RWPE2 (cell line): ENCODE measurements at regions not wholly inside any gene's neighbourhood (a gene's known extent, or its start where the extent isn't known, plus 50 kb on each side); places are given as distances from the start of the nearest gene placed in this dataset.

Experiments
- ATAC-seq: fragments of 200-7000 bp; cut with Tn5 transposase; 3 replicates; pipeline ENCODE4 v1.9.1; 2021; ENCODE audit warnings: low read depth
- DNase-seq: peaks from one replicate; pipeline ENCODE4 v3.0.0-alpha.2; 2020; ENCODE audit warnings: low spot score
- H3K27ac ChIP-seq: fragments of 450-650 bp; 2 replicates; pipeline ENCODE4 v1.5.1; 2017; ENCODE audit warnings: mild to moderate bottlenecking; ENCODE audit not compliant: poor library complexity, severe bottlenecking
- H3K27me3 ChIP-seq: fragments of 250-450 bp; sonication (Bioruptor Pico); 2 replicates; pipeline ENCODE4 v1.5.1; 2021; ENCODE audit warnings: mild to moderate bottlenecking, moderate library complexity; ENCODE audit not compliant: insufficient read depth, poor library complexity, severe bottlenecking
- H3K36me3 ChIP-seq: fragments of 250-450 bp; sonication (Bioruptor Pico); 2 replicates; pipeline ENCODE4 v1.5.1; 2020; ENCODE audit warnings: low read depth, mild to moderate bottlenecking, moderate library complexity
- H3K4me1 ChIP-seq: fragments of 250-450 bp; sonication (Bioruptor Pico); 2 replicates; pipeline ENCODE4 v1.5.1; 2021; ENCODE audit warnings: mild to moderate bottlenecking, moderate library complexity; ENCODE audit not compliant: insufficient read depth, poor library complexity, severe bottlenecking
- H3K4me3 ChIP-seq: fragments of 250-450 bp; sonication (Bioruptor Pico); 2 replicates; pipeline ENCODE4 v1.5.1; 2021; ENCODE audit warnings: mild to moderate bottlenecking, moderate library complexity; ENCODE audit not compliant: severe bottlenecking
- H3K9me3 ChIP-seq: fragments of 250-450 bp; sonication (Bioruptor Pico); 2 replicates; pipeline ENCODE4 v1.5.1; 2021; ENCODE audit warnings: mild to moderate bottlenecking, moderate library complexity; ENCODE audit not compliant: severe bottlenecking
- CTCF ChIP-seq: fragments of 450-650 bp; IDR thresholded peaks from one replicate; pipeline ENCODE4 v1.5.1; 2017; ENCODE audit warnings: mild to moderate bottlenecking, moderate library complexity; ENCODE audit not compliant: poor library complexity, severe bottlenecking

DNA sequence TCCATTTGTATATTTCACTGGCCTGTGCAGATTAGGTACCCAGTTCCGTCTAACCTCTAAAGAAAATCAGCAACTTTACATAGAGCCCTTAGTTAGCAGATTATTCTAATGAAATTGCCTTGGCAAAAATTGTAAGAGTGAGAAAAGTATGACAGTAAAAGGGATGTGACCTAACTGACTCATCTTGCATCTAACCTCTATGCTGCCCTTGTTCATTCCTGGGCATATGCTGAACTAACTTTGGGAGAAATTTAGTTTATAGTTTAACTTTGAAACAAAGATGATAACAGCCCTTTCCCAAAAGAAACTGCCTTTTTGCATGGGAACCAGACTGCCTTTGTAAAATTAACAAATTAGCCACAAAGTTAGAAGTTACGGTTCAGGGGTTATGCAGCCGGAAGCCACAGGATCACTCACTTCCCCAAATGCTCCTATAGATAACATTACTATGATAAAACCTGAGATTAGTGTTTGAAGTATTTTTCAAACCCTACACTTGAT lies 839.8 kb upstream of the ALCAM start:
- Histone ChIP-seq H3K4me1 (no peaks in the 10 kb centered on the region), H3K36me3 (no peaks in the 10 kb centered on the region), H3K4me3 (no peak overlapping the region), H3K27ac (no peak overlapping the region), H3K9me3 (no peaks in the 10 kb centered on the region), H3K27me3 (no peaks in the 10 kb centered on the region)
- TF ChIP-seq CTCF: no peak
- ATAC-seq (no peak), DNase-seq (no peak)

GRCh38 chr3:104530934-104531333 lies 835.8 kb upstream of the ALCAM start:
- Histone ChIP-seq H3K27ac (no peak overlapping the region), H3K36me3 (no peaks in the 10 kb centered on the region), H3K4me1 (no peaks in the 10 kb centered on the region), H3K4me3 (no peak overlapping the region), H3K27me3 (no peaks in the 10 kb centered on the region), H3K9me3 (no peaks in the 10 kb centered on the region)
- no peak for TF ChIP-seq CTCF
- ATAC-seq (no peak), DNase-seq (no peak)

DNA sequence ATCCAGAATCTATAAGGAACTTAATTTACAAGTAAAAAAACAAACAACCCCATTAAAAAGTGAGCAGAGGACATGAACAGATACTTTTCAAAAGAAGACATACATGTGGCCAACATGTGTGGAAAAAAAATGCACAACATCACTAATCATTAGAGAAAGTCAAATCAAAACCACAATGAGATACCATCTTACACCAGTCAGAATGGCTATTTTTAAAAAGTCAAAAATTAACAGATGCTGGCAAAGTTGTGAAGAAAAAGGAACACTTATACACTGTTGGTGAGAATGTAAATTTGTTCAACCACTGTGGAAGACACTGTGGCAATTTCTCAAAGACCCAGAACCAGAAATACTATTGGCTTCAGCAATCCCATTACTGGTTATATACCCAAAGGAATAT lies 830.0 kb upstream of the ALCAM start:
- ATAC-seq (no peak), DNase-seq (no peak)
- Histone ChIP-seq H3K4me1 (no peaks in the 10 kb centered on the region), H3K27me3 (no peaks in the 10 kb centered on the region), H3K36me3 (no peaks in the 10 kb centered on the region), H3K27ac (no peak overlapping the region), H3K4me3 (no peak overlapping the region), H3K9me3 (no peaks in the 10 kb centered on the region)
- no peak for TF ChIP-seq CTCF

DNA sequence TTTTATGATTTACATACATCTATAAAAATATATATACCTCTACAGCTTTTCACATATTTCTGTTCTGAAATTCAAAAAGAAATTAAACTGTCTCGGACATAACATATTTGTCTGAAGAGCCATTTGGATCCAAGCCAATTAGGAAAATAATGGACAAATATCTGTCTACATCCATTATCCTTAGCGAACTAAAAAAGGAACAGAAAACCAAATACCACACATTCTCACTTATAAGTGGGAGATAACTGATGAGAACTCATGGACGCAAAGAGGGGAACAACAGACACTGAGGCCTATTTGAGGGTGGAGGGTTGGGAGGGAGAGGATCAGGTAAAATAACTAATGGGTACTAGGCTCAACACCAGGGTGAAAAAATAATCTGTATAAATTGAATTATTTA lies 829.4 kb upstream of the ALCAM start:
- no peaks in the 10 kb centered on the region for H3K4me1 ChIP-seq
- no peak overlapping the region for H3K4me3 ChIP-seq
- no peak for TF ChIP-seq CTCF
- ATAC-seq (no peak), DNase-seq (no peak)
- H3K27ac ChIP-seq: no peak overlapping the region
- H3K36me3 ChIP-seq: no peaks in the 10 kb centered on the region
- no peaks in the 10 kb centered on the region for H3K27me3 ChIP-seq
- no peaks in the 10 kb centered on the region for H3K9me3 ChIP-seq

GRCh38 chr3:104546301-104546700 lies 820.4 kb upstream of the ALCAM start:
- H3K27ac ChIP-seq: no peak overlapping the region
- H3K4me1 ChIP-seq: peaks cover 4% of the 10 kb centered on the region
- no peak for ATAC-seq
- H3K27me3 ChIP-seq: no peaks in the 10 kb centered on the region
- no peaks in the 10 kb centered on the region for H3K9me3 ChIP-seq
- no peak for DNase-seq
- no peak for TF ChIP-seq CTCF
- H3K4me3 ChIP-seq: no peak overlapping the region
- no peaks in the 10 kb centered on the region for H3K36me3 ChIP-seq
